Loucy (cell line): ENCODE measurements at regions not wholly inside any gene's neighbourhood (a gene's known extent, or its start where the extent isn't known, plus 50 kb on each side); places are given as distances from the start of the nearest gene placed in this dataset.

ENCODE experiments used
- CTCF ChIP-seq: fragments of 200-600 bp; sonication (generic); conservative IDR thresholded peaks from 2 replicates; pipeline ENCODE4 v1.5.1; 2014; ENCODE audit warnings: mild to moderate bottlenecking, antibody characterized with exemption, low read length
- EZH2phosphoT487 ChIP-seq: fragments of 200-600 bp; IDR thresholded peaks from 2 replicates; pipeline ENCODE4 v1.6.1; 2018; ENCODE audit warnings: antibody characterized with exemption, mild to moderate bottlenecking, moderate library complexity, borderline replicate concordance

- no peak for TF ChIP-seq CTCF
- no peak for TF ChIP-seq EZH2phosphoT487
Measured at GRCh38 chr15:29645841-29646240, 176.4 kb downstream of the TJP1 start.
